HK-2 (cell line): ENCODE measurements at regions not wholly inside any gene's neighbourhood (a gene's known extent, or its start where the extent isn't known, plus 50 kb on each side); places are given as distances from the start of the nearest gene placed in this dataset.
"Not testable (repeated sequence)": the region's sequence is repeated elsewhere in the genome, so short reads cannot be mapped to it uniquely, and the experiment has no call there.

Experiments used
- DNase-seq: peaks from one replicate; pipeline ENCODE4 v3.0.0-alpha.2; 2018; ENCODE audit not compliant: unreplicated experiment

DNA sequence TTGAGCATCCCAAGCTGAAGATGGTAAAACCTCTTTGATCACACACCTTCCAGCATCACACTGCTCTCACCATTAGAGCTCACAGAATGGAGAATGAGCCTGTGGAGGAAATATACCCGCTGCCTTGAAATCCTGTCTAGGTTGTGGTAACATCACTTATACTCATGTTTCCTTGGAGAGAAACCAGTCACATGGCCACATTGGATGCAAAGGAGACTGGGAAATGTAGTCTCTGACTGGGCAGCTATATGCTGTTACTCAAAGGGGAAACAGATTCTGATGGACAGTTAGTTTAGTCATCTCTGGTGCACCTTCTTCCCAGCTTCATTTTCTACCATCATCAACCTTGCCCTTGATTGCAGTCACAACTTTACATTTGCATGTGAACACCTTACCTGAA lies 286.3 kb downstream of the ANKRD50 start:
- DNase-seq: no peak

DNA sequence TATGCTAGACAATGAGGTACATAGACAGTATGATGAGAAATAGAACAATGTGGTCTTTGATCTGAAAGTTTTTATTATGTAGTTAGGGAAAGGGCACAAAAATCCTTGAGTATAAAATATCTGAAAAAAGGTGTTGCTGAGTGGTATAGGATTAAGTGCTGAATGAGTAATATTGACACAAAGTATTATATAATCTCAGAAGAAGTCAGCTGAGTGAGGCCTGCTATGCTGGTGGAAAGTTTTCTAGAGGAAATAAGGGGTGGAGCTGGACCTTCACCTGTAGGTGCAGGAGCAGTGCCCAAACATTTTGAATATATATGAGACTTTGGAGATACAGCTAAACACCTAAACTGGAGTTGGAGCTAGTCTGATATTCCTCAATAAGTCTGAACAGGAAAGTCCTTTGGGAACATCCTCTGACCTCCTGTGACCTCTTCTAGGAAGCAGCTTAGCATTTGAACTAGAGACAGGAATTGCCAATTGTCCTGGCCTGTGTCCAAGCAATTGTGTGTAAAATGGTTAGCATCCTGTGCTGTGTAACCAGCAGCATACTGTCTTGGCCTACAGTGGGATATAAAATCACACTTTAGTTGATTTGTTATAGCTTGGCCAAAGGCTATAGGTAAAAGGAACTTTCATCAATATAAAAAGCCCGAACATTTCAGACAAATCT lies 285.3 kb downstream of the ANKRD50 start:
- DNase-seq: no peak

DNA sequence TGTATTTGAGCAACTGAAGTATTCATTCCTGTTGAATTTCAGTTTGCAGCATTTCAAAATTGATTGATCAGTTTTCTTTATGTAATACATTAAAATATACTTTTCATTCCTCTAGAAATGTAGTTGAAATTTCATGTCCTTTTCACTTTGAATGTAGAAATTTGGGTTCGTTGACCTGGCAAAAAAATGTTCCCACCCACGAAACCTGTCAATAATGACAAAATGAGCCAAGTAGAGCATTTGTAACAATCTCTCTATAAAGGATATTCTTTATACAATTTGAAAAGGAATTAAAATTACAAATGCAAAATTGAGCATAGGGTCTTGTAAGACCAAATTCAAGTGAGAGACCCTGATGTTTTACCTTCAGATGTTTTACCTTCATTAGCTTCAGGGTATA lies 283.9 kb downstream of the ANKRD50 start:
- no peak for DNase-seq

DNA sequence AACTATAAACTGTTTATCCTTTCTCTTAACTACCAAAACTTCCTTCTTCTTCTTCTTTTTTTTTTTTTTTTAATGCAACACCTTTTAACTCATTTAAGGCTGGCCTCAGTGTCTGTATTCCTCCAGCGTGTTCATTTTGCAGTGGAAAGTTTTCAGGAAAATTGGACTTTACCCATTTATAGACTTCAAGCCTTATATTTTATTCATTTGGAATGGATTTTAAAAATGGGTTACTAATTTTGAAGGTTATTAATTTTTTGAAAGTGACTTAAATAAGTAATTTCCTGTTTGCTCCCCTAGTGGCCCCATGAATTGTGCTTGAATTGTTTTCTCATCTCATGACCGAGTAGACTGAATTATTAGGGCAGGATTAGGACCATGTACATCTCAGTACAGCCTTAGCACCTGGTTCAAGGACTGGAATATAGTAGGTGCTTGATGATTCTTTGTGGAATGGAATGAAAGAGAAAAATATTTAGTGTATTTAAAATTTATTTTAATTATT lies 282.7 kb downstream of the ANKRD50 start:
- no peak for DNase-seq

DNA sequence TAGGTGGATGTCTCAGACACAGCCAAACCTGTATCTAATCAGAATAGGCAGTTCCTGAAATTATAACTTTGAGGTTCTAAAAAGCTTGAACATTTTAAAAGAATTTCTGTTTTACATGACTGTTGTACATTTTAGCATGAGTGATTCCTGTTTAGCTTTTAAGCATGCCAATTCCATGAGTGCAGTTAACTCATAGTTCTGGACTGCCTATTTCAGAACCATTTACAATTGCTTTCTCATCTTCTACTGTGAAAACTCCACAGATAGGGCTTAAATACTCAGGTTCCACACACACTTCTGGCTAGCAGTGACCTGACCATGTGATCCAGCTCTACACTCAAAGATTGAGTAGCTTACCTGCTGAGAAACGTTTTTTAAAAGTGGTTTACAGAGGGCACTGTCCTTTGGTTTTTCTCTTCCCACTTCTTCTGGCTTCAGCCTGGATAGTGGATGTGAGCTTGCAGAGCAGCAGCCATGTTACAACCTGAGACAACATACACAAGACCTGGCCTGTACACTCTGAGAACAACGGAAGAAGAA lies 280.8 kb downstream of the ANKRD50 start:
- no peak for DNase-seq

DNA sequence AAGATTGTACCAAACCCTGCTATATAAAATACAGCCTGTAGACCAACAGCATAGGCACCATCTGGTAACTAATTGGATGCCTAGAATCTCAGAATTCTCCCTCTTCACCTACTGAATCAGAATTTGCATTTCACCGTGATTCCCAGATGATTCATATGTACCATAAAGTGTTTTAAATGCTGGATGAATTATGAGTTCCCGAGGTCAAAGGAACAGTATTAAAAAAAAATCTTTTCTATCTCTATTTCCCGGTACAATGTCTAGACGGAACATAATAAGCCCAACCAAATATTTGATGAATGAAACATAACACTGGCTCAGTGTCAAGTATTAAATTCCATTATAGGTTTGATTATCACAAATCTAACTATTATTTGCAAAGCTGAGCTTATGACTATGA lies 280.0 kb downstream of the ANKRD50 start:
- no peak for DNase-seq

DNA sequence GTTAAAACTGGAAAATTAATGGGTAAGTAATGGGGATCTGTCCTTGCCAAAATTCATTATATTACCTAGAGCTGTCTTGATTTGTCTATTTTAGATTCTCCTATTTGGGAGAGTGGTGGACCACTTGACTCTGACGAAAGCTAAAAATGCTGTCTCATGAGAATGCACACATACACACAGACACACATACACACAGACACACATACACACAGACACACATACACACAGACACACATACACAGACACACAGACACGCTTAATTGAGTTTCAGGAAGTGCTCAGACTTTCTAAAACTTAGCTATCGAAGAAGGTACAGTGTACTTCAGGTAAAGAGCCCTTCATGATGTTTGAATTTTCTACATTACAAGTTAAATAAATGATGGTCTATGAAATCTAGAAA lies 279.5 kb downstream of the ANKRD50 start:
- no peak for DNase-seq

DNA sequence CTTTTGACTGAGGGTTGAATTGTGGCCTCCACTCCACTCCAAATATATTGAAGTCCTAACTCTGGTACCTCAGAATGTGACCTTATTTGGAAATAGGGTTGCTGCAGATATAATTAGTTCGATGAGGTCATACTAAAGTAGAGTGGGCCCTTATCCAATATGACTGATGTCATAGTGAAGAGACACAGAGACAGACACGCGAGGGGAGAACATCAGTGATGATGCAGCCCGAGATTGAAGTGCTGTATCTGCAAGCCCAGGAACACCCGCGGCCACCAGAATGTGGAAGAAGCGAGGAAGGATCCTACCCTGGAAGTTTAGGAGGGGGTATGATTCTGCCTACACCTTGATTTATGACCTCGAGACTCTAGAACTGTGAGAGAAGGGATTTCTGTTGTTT lies 279.0 kb downstream of the ANKRD50 start:
- DNase-seq: no peak

DNA sequence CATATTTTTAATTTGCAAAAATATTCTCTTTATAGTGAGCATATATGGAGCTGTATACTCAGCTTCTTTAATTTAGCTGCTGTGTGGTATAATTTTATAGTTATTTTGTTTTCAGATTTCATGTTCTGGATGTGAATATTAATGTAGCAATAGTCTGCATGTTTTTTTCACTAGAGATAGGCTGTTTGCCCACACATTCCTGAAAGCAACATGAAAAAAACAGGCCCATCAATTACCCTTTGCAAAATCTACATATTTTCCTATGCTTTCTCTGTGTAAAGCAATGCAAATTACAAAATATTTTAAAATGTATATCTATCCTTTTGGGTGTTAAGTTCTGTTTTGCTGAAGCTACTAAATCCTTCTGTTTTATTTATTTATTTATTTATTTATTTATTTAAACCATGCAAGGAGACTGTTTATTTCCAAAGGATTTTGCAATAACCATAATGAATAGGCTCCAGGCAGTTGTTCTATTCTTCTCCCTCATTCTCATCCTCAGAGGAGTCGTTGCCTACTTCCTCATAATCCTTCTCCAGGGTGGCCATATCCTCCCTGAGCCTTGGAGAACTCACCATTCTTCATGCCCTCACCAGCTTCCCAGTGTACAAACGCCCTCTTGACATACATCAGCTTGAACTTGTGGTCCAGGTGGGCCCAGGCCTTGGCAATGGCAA lies 277.1 kb downstream of the ANKRD50 start:
- DNase-seq: no peak

DNA sequence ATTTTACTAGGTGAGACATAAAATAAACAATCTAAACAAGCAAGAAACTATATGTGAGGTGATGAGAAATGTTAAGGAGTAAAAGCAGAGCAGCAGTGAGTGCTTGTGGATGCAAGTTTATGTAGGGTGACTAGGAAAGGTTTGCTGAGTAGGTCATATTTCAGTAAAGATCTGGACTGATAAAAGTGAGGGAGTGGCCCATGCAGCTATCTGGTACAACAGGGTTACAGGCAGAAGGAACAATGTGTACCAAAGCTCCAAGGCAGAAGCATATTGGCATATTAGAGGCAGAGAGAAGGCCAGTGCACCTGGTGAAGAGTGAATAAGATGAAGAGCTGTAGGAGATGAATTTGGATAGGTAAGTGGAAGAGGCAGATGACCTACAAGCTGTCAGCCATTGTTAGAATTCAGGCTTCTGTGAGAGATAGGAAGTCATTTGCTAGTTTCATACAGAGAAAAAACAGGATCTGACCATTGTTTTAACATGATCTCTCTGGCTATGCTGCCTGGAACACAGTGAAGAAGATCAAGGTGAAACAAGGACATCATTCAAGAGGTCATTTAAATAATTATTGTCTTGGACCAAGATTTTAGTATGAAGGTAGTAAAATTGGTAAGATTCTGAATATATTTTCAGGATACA lies 274.6 kb downstream of the ANKRD50 start:
- no peak for DNase-seq

DNA sequence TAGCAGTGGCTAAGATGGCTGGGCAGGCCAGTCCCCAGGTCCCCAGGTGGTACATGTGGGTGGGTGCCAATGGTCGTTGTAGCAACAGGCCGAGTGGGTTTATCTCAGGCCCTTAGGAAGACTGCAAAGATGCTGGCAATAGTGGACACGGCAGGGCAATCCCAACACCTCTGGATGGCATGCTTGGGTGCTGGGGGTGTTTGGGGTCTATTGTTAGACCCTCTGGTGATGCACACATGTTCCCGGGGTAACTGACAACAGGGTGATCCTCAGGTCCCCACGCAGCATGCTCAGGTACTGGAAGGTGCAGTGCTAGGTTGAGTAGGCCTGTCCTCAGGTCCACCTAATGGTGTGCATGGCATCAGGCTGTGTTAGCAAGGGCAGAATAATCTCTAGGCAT lies 267.5 kb downstream of the ANKRD50 start:
- no peak for DNase-seq

DNA sequence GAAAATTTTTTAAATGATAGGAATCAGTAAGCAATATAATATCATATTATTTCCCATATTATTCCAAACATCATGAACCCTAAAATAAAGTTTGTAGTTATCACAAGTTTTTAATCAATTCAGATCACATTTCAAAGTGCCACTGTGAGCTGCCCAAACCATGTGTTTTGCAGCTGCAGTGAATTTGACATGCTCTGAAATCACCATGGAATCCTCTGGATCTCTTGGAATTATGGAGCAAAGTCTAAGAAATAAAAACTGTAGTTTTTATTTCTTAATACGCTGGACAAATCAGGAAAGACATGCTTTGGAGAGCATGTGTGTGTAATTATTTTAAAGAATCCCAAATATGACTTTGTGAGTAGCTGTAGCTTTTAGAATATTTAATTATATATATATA lies 262.7 kb downstream of the ANKRD50 start:
- no peak for DNase-seq

DNA sequence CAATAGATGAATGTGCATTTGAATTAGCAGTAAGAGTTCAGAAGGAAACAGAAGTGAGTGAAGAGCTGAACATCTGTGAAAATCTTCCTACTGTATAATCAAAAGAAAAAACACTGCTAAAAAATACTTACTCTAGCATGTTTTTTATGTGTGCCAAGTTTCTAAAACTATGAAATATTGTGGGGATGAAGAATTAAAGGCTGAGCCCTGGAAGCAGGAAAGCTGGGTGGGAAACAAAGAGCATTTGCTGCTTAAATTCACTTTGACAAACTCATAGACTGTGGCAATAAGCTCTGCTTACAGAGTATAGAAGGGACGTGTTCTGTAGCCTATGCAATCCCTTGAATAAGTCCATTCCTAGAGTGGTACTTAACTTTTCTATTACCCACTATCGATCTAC lies 261.7 kb downstream of the ANKRD50 start:
- no peak for DNase-seq

DNA sequence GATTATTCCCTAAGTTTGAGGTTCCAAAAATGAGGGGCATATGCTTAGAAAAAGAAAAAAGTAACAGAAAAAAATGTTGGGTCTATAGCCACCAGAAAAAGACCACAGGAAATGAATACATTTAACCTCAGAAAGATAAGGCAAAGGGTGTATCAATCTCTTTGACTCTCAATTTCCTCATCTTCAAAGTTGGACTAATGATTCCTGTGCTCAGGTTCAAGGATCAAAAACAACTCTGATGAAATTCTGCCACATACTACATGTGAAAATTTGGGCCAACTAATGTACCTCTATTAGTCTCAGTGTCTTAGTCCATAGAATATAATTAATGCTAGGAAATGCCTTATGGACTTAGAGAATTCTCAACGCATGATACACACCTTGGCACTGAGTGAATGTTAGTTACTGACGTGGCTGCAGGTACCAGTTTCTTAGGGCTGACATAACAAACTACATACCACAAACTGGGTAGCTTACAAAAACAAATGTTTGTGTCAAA lies 257.7 kb downstream of the ANKRD50 start:
- DNase-seq: no peak

DNA sequence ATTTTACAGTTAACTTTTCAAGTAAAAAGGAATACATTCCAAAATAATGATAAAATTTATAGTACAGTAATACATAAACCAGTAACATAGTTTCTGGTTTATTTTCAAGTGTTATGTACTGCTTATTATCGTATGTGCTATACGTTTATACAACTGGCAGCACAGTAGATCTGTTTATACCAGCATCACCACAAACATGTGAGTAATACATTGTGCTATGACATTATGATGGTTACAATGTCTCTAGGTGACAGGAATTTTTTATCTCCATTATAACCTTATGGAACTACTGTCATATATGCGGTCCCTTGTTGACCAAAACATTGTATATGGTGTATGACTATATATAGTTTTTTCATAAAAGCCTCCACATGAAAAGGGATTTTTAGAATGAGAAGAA lies 256.9 kb downstream of the ANKRD50 start:
- no peak for DNase-seq

DNA sequence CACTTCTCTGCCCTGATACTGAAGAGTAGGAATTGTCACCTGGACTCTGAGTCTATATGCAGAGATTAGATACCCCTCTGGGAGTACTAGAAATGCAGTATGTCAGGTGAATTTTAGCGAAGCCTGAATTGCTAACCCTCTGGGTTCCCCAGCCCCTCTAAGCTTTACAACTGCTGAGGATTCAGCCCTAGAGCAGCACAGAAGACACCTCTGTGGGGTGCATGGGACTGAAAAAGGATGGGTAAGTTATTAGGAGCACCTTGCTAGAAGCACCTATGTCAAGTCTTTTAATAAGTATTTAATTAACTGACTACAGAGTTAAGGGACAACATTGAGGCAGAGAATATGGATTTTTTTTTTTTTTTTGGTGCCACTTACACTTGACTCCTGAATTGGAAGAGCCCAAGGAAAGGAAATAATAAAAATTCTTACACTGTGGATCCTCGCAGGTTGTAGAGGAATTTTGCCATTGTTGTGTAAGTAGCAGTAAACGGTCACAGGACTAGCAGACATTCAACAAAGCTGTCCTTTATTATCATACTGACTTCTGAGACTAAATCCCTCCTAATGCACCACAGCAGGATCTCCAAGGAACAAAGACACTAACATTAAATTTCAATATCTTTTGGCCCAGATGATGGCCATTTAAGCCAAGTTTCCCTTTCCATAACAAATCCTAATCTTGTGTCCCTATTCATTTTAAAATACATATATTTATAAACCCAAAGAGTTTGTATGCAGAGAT lies 253.2 kb downstream of the ANKRD50 start:
- DNase-seq: no peak

DNA sequence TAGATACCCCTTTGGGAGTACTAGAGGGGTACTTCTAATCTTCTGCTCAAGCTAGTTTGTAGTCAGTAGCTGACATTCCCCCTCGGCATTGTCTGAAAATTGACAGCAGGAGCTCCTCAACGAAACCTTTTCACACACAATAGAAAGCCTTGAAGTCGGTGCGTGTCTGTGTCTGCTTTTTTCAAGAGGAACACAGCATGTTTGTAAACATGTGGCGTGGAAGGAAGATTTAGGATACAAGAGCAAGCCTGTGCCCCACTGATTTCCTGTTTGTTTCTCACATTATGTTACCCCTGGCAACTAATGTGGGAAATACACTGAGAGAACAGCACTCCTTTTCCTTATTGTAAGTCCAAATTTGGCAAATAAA lies 252.6 kb downstream of the ANKRD50 start:
- no peak for DNase-seq

DNA sequence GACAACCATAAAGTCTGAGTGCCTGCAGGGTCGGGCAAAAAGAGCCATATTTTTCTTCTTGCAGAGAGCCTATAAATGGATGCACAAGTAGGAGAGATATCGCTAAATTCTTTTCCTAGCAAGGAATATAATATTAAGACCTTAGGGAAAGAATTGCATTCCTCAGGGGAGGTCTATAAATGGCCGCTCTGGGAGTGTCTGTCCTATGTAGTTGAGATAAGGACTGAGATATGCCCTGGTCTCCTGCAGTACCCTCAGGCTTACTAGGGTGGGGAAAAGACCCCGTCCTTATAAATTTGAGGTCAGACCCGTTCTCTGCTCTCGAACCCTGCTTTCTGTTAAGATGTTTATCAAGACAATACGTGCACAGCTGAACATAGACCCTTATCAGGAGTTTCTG lies 250.9 kb downstream of the ANKRD50 start:
- DNase-seq: not testable (repeated sequence)

DNA sequence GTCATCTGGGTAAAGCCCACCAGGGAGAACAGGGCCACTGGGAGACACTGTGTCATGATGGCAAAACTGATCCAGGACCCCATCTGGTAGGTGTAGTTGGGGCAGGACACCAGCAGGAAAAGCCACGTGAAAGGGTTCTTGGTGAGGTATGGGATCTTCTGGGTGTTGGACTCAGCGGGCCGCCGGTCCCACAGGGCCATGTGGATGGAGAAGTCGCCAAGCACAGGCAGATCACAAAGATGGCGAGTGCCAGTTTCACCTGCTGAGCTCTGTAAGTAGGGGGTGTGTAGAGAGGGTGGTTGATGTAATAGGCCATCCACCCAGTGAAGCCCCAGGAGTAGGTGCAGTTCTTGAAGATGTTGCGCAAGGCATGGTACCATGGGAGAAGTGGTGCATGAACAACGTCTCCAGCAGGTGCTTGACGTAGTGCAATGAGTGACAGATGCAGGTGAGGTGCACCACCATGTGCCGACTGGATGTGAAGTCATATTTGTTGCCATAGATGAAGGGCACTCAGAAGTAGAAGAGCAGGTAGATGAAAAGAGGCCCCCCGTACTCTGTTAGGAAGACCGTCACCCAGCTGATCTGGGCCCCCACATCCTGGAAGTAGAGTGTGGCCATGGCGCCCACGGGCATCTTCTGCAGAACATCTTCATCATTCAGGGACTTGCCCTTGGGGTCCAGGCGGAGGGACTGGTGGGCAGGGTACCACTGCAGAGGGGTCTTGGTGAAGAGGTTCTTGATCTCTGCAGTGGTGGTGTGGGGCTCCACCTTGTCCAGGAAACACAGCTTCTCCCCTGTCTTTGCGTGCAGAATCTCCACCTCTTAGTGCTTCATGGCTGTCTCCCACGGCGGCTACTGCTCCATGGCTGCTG lies 249.3 kb downstream of the ANKRD50 start:
- DNase-seq: no peak

DNA sequence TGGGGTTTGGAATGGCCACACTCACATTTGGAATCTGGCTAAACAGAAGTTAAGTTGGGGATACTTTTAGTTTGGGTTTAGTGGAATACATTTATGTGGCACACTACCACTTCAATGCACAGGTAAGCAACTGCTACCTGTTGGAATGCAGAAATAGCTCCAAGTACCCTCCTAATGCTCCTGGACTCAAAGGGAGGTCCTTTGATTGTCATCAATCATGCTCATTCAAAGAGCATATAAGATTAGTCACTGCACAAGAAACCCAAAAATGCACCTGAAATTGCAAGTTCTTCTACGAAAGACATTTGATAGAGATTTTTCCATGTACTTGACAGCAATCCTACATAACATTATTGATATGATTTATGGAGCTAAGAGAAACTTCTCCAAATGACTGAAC lies 247.7 kb downstream of the ANKRD50 start:
- no peak for DNase-seq

DNA sequence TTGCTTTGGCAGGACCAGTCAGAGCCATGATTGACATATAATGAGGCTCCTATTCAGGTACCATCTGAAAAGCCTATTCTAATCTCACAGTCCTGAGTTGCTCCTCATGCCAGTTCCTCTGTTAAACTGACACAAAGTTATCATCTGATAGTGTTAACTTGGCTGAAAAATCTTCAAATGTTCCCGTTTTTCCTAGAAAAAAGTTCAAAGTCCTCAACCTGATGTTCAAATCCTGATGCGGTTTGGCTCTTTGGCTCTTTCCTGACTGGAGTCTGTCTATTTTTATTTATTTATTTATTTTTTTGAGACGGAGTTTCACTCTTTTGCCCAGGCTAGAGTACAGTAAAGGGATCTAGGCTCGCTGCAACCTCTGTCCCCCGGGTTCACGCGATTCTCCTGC lies 244.2 kb downstream of the ANKRD50 start:
- DNase-seq: no peak
